H1 (cell line): ENCODE measurements at regions not wholly inside any gene's neighbourhood (a gene's known extent, or its start where the extent isn't known, plus 50 kb on each side); places are given as distances from the start of the nearest gene placed in this dataset.

Source experiments
- ASH2L ChIP-seq: fragments of 200-600, 300-600 bp; sonication (generic); IDR thresholded peaks from one replicate; pipeline ENCODE4 v1.7.1; 2017; ENCODE audit warnings: low read length
- CTCF ChIP-seq, 3 experiments: IDR thresholded peaks; 1 replicate in 2 of 3; 2 replicates in 1 of 3; pipeline versions ENCODE4 v1.5.1 to v1.6.1; 2011; ENCODE audit warnings: low read length in 3 of 3, mild to moderate bottlenecking in 3 of 3, inconsistent platforms in 2 of 3, low read depth in 1 of 3, moderate library complexity in 1 of 3; ENCODE audit not compliant: insufficient read depth in 1 of 3; ENCODE audit errors: control extremely low read depth in 1 of 3
- EP300 ChIP-seq, 2 experiments: IDR thresholded peaks; 1 replicate in 1 of 2; 2 replicates in 1 of 2; pipeline ENCODE4 v1.6.1; 2011 to 2012; ENCODE audit warnings: low read depth in 2 of 2, low read length in 2 of 2, mild to moderate bottlenecking in 2 of 2, borderline replicate concordance in 1 of 2, inconsistent platforms in 1 of 2, moderate library complexity in 1 of 2
- GTF2F1 ChIP-seq: IDR thresholded peaks from 2 replicates; pipeline ENCODE4 v1.6.1; 2012; ENCODE audit warnings: low read depth, low read length, improper control_type of control experiment, borderline replicate concordance
- POLR2A ChIP-seq, 2 experiments: IDR thresholded peaks; 1 replicate in 1 of 2; 2 replicates in 1 of 2; pipeline ENCODE4 v1.6.1; 2011; ENCODE audit warnings: low read depth in 2 of 2, low read length in 2 of 2, mild to moderate bottlenecking in 2 of 2; ENCODE audit errors: control extremely low read depth in 1 of 2
- POLR2AphosphoS5 ChIP-seq: IDR thresholded peaks from 2 replicates; pipeline ENCODE4 v1.6.1; 2011; ENCODE audit warnings: low read depth, low read length
- RAD21 ChIP-seq, 2 experiments: IDR thresholded peaks in 1 of 2; conservative IDR thresholded peaks in 1 of 2; 2 replicates each; pipeline ENCODE4 v1.6.1; 2011; ENCODE audit warnings: low read depth in 2 of 2, low read length in 2 of 2, improper control_type of control experiment in 1 of 2, inconsistent platforms in 1 of 2, mild to moderate bottlenecking in 1 of 2, moderate library complexity in 1 of 2
- RFX5 ChIP-seq: IDR thresholded peaks from 2 replicates; pipeline ENCODE4 v1.6.1; 2011; ENCODE audit warnings: low read depth, low read length, improper control_type of control experiment, borderline replicate concordance
- SP2 ChIP-seq: IDR thresholded peaks from 2 replicates; pipeline ENCODE4 v1.6.1; 2012; ENCODE audit warnings: mild to moderate bottlenecking, low read length, inconsistent platforms
- ZNF274 ChIP-seq: IDR thresholded peaks from 2 replicates; pipeline ENCODE4 v1.7.0; 2012; ENCODE audit warnings: low read length, borderline replicate concordance; ENCODE audit errors: extremely low read depth

- TF ChIP-seq POLR2AphosphoS5 (no peak), ASH2L (no peak), RAD21 (IDR thresholded peaks at IDR 0.05 in 1 of 2, conservative IDR thresholded peaks at IDR 0.05 in 1 of 2; ENCODE audit: low read depth in 2 of 2, low read length in 2 of 2) (no peak), CTCF (IDR thresholded peaks at IDR 0.05; ENCODE audit: control extremely low read depth in 1 of 3, insufficient read depth in 1 of 3, low read depth in 1 of 3, low read length in 3 of 3) (no peak), GTF2F1 (no peak), EP300 (IDR thresholded peaks at IDR 0.05; ENCODE audit: borderline replicate concordance in 1 of 2, low read depth in 2 of 2, low read length in 2 of 2) (no peak), ZNF274 (no peak), SP2 (no peak), RFX5 (no peak), POLR2A (IDR thresholded peaks at IDR 0.05; ENCODE audit: control extremely low read depth in 1 of 2, low read depth in 2 of 2, low read length in 2 of 2) (no peak)
These were observed 174.6 kb upstream of the NECTIN3 start for GRCh38 chr3:110897046-110897445.
